Bronchial epithelial cell (primary cell): ENCODE measurements at regions not wholly inside any gene's neighbourhood (a gene's known extent, or its start where the extent isn't known, plus 50 kb on each side); places are given as distances from the start of the nearest gene placed in this dataset.

Source experiments
- DNase-seq: peaks from one replicate; pipeline ENCODE4 v3.0.0-alpha.2; 2010; ENCODE audit warnings: low read depth
- FAIRE-seq: peaks from 2 replicates; lab custom pipeline; 2011; peaks lifted over from hg19 to GRCh38; lab: Jason Lieb, UNC
- H3K27me3 ChIP-seq: 2 replicates; pipeline ENCODE4 v1.5.1; 2011; ENCODE audit warnings: low read length; ENCODE audit not compliant: control insufficient read depth, insufficient read depth
- H3K36me3 ChIP-seq: 2 replicates; pipeline ENCODE4 v1.5.1; 2011; ENCODE audit warnings: low read length; ENCODE audit not compliant: control insufficient read depth, insufficient read depth
- H3K4me3 ChIP-seq: 2 replicates; pipeline ENCODE4 v1.5.1; 2011; ENCODE audit warnings: mild to moderate bottlenecking, low read depth, low read length, control low read depth
- CTCF ChIP-seq: IDR thresholded peaks from 2 replicates; pipeline ENCODE4 v1.5.1; 2011; ENCODE audit warnings: mild to moderate bottlenecking, moderate library complexity, low read length, control low read depth, inconsistent platforms; ENCODE audit not compliant: insufficient read depth, severe bottlenecking

- TF ChIP-seq CTCF = no peak
- Histone ChIP-seq H3K4me3 (no peak overlapping the region), H3K27me3 (no peaks in the 10 kb centered on the region), H3K36me3 (no peaks in the 10 kb centered on the region)
- FAIRE-seq = no peak
- DNase-seq = no peak
Measured at GRCh38 chr4:28334249-28334648, 1473.6 kb downstream of the STIM2 start.

- H3K4me3 ChIP-seq = no peak overlapping the region
- H3K36me3 ChIP-seq = no peaks in the 10 kb centered on the region
- TF ChIP-seq CTCF = no peak
- DNase-seq = no peak
- no peaks in the 10 kb centered on the region for H3K27me3 ChIP-seq
- no peak for FAIRE-seq
Measured at GRCh38 chr4:28341784-28342183, 1481.1 kb downstream of the STIM2 start.

GRCh38 chr4:28350485-28350884, 1489.8 kb downstream of the STIM2 start:
- FAIRE-seq (no peak), DNase-seq (peak; percentile 48)
- H3K4me3 ChIP-seq = no peak overlapping the region
- no peaks in the 10 kb centered on the region for H3K36me3 ChIP-seq
- no peaks in the 10 kb centered on the region for H3K27me3 ChIP-seq
- TF ChIP-seq CTCF = no peak

- no peak for TF ChIP-seq CTCF
- FAIRE-seq (no peak), DNase-seq (no peak)
- Histone ChIP-seq H3K4me3 (no peak overlapping the region), H3K36me3 (no peaks in the 10 kb centered on the region), H3K27me3 (no peaks in the 10 kb centered on the region)
Measured at GRCh38 chr4:28351102-28351501, 1490.5 kb downstream of the STIM2 start.

- no peak for TF ChIP-seq CTCF
- FAIRE-seq = no peak
- Histone ChIP-seq H3K4me3 (no peak overlapping the region), H3K27me3 (no peaks in the 10 kb centered on the region), H3K36me3 (no peaks in the 10 kb centered on the region)
- DNase-seq = peak; percentile 65
Measured at GRCh38 chr4:28351826-28352225, 1491.2 kb downstream of the STIM2 start.

GRCh38 chr4:28354880-28355656, 1494.4 kb downstream of the STIM2 start:
- no peak overlapping the region for H3K4me3 ChIP-seq
- no peak for FAIRE-seq
- no peak for DNase-seq
- no peaks in the 10 kb centered on the region for H3K36me3 ChIP-seq
- no peak for TF ChIP-seq CTCF
- no peaks in the 10 kb centered on the region for H3K27me3 ChIP-seq
